MM.1S (cell line): ENCODE measurements at regions not wholly inside any gene's neighbourhood (a gene's known extent, or its start where the extent isn't known, plus 50 kb on each side); places are given as distances from the start of the nearest gene placed in this dataset.

Experiments used
- CTCF ChIP-seq: fragments of 300-600 bp; sonication (generic); IDR thresholded peaks from 2 replicates; pipeline ENCODE4 v1.5.1; 2016; ENCODE audit warnings: antibody characterized with exemption, low read length, mixed read lengths
- EZH2phosphoT487 ChIP-seq: fragments of 300-600 bp; sonication (generic); IDR thresholded peaks from 2 replicates; pipeline ENCODE4 v1.6.1; 2018; ENCODE audit warnings: antibody characterized with exemption, low read length

- TF ChIP-seq CTCF (no peak), EZH2phosphoT487 (no peak)
Observed at GRCh38 chr3:70870576-70870975, 558.1 kb upstream of the MDFIC2 start.
